Thoracic aorta (tissue), 2 donors: ENCODE measurements at regions not wholly inside any gene's neighbourhood (a gene's known extent, or its start where the extent isn't known, plus 50 kb on each side); places are given as distances from the start of the nearest gene placed in this dataset.

Source experiments
- ATAC-seq: fragments of 150-250 bp; one replicate; pipeline ENCODE4 v1.8.0; 2017; ENCODE audit warnings: low read depth; ENCODE audit not compliant: insufficient number of reproducible peaks, low FRiP score
- DNase-seq: peaks from one replicate; pipeline ENCODE4 v3.0.0-alpha.2; 2020; ENCODE audit warnings: low spot score
- H3K27ac ChIP-seq, 2 donors: fragments of 200-600 bp; sonication (generic); 1 replicate in 1 of 2; 2 replicates in 1 of 2; pipeline ENCODE4 v1.5.1; 2016; ENCODE audit warnings: mild to moderate bottlenecking in 2 of 2, moderate library complexity in 2 of 2
- H3K27me3 ChIP-seq: fragments of 200-600 bp; sonication (generic); replicated peaks from 2 replicates; pipeline ENCODE4 v1.6.0; 2016; ENCODE audit warnings: mild to moderate bottlenecking; ENCODE audit not compliant: insufficient read depth
- H3K36me3 ChIP-seq: fragments of 200-600 bp; sonication (generic); one replicate; pipeline ENCODE4 v1.5.1; 2016
- H3K4me1 ChIP-seq, 2 donors: fragments of 200-600 bp; sonication (generic); 1 replicate in 1 of 2; 2 replicates in 1 of 2; pipeline versions ENCODE4 v1.5.1 to v1.6.0; 2016; ENCODE audit warnings: low read depth in 2 of 2, mild to moderate bottlenecking in 1 of 2; ENCODE audit not compliant: control insufficient read depth in 1 of 2
- H3K4me3 ChIP-seq: fragments of 200-600 bp; sonication (generic); 2 replicates; pipeline ENCODE4 v1.5.1; 2016; ENCODE audit warnings: mild to moderate bottlenecking
- H3K9me3 ChIP-seq: fragments of 200-600 bp; sonication (generic); 2 replicates; pipeline ENCODE4 v1.5.1; 2016
- CTCF ChIP-seq: fragments of 200-600 bp; sonication (generic); IDR thresholded peaks from one replicate; pipeline ENCODE4 v1.5.1; 2019; ENCODE audit warnings: antibody characterized with exemption

DNA sequence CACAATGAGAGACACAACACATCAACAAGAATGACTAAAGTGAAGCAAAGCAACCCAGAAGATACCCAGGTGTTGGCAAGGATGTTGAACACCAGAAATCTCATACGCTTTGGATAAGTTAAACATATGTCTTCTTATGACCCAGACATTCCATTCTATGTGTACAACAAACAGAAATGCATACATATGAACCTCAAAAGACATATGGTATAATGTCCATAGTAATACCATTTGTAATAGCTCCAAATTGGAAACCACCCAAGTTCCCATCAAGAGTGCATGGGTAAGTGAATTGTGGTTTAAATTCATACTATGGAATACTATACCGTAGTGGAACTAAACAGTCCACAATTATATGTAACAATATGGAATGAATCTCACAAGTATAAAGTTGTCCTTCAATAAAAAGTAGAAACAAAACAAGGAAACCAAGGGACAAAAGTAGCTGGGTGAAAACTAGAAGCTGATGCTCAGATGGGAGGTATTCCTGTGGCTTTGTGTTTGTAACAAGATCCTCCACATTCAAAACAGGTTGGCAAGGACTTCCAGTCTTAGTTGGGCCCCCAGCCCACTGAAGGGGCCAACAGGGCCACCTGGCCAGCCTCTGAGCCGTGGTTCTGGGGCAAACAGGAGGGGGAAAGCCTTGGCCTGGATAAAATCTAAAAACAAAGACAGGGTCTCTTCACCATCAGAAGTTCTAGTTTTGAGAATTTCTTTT is 171.8 kb upstream of the PITX1 start:
- Histone ChIP-seq H3K9me3 (peaks cover 8% of the 10 kb centered on the region), H3K36me3 (no peaks in the 10 kb centered on the region), H3K27ac (no peak overlapping the region), H3K4me3 (no peak overlapping the region), H3K27me3 (no peaks in the 10 kb centered on the region), H3K4me1 (peaks cover 19 to 27% of the 10 kb centered on the region in 2 donors)
- no peak for TF ChIP-seq CTCF
- no peak for DNase-seq
- ATAC-seq = no peak

DNA sequence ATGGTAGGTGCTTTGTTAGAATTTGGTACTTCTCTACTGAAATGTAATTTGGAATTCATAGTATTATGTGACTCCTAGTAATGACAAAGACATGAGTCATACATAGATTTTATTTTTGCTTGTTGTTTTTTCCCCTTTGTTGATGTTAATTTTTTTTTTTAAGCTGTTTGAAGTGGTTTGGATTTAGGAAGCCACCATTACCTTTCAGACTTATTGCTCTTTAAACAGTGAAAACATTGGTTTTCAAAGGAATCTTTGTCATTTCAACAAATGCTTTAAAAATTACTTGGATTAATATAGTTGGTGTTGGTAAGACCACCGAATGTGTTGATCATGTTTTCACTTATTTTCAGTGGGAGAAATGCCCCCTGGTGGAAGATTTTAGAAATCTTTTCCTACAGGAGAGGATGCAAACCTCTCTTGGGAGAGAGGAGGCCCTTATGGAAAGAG is 170.1 kb upstream of the PITX1 start:
- Histone ChIP-seq H3K27me3 (no peaks in the 10 kb centered on the region), H3K4me3 (no peak overlapping the region), H3K27ac (no peak overlapping the region), H3K4me1 (peaks cover 6 to 11% of the 10 kb centered on the region in 2 donors), H3K36me3 (no peaks in the 10 kb centered on the region), H3K9me3 (peaks cover 8% of the 10 kb centered on the region)
- TF ChIP-seq CTCF = peak; percentile 26
- no peak for ATAC-seq
- DNase-seq = no peak

DNA sequence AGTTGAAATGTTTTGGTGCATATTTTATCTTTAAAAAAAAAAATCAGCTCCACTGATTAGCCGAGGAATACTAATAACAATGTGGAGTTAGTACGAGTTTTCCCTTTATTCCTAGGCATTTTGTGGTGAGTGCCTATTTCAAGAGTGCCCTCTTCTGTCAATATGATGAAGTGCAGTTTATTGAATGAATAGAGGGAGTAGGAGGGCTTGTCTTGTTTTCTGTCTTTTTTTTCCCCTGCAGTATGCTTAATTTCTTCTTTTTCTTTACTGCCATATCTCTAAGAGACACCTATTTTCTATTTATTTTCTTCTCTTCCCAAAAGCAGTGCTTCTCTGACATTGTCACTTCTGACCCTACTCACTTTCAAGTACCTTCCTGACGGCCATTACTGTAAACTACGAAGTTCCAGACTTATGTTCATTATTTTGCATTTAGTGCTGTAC is 169.6 kb upstream of the PITX1 start:
- H3K27me3 ChIP-seq = no peaks in the 10 kb centered on the region
- ATAC-seq (no peak), DNase-seq (no peak)
- no peak overlapping the region for H3K27ac ChIP-seq
- peaks cover 8% of the 10 kb centered on the region for H3K9me3 ChIP-seq
- H3K4me3 ChIP-seq = no peak overlapping the region
- TF ChIP-seq CTCF = peak; percentile 25
- no peaks in the 10 kb centered on the region for H3K36me3 ChIP-seq
- peaks cover 3 to 6% of the 10 kb centered on the region in 2 donors for H3K4me1 ChIP-seq

- Histone ChIP-seq H3K36me3 (no peaks in the 10 kb centered on the region), H3K4me1 (no peaks in the 10 kb centered on the region), H3K9me3 (peaks cover 8% of the 10 kb centered on the region), H3K27me3 (no peaks in the 10 kb centered on the region), H3K27ac (no peak overlapping the region), H3K4me3 (no peak overlapping the region)
- ATAC-seq (no peak), DNase-seq (no peak)
- TF ChIP-seq CTCF = no peak
Observed at GRCh38 chr5:135203019-135203418, 169.0 kb upstream of the PITX1 start.

- no peak for TF ChIP-seq CTCF
- no peak overlapping the region for H3K27ac ChIP-seq
- no peaks in the 10 kb centered on the region for H3K4me1 ChIP-seq
- H3K27me3 ChIP-seq = no peaks in the 10 kb centered on the region
- H3K4me3 ChIP-seq = no peak overlapping the region
- H3K36me3 ChIP-seq = no peaks in the 10 kb centered on the region
- DNase-seq = no peak
- peaks cover 8% of the 10 kb centered on the region for H3K9me3 ChIP-seq
- ATAC-seq = no peak
Observed at GRCh38 chr5:135199919-135200318, 165.9 kb upstream of the PITX1 start.
